ENCODE measurements at regions not wholly inside any gene's neighbourhood (a gene's known extent, or its start where the extent isn't known, plus 50 kb on each side); places are given as distances from the start of the nearest gene placed in this dataset.
A peak's percentile ranks its signal among the peaks of the same experiment; 100 is the strongest.

GRCh38 chr5:138666226-138666742 is 86.9 kb upstream of the CTNNA1 start:
- no peak for DNase-seq

GRCh38 chr5:138665261-138665660 is 88.0 kb upstream of the CTNNA1 start:
- DNase-seq, result no peak

- DNase-seq, result peak in 5 of 58 donors; percentile 33 to 48 (median 37)
Observed at GRCh38 chr5:138664276-138664943, 88.8 kb upstream of the CTNNA1 start.

GRCh38 chr5:138663561-138663960 is 88.4 kb upstream of the HSPA9 start:
- DNase-seq, result no peak

- DNase-seq, result no peak
Observed at GRCh38 chr5:138663009-138663408, 87.8 kb upstream of the HSPA9 start.

- DNase-seq, result no peak
Observed at GRCh38 chr5:138662599-138662998, 87.4 kb upstream of the HSPA9 start.

- no peak for DNase-seq
Observed at GRCh38 chr5:138661991-138662434, 86.8 kb upstream of the HSPA9 start.

- DNase-seq, result no peak
Observed at GRCh38 chr5:138661291-138661960, 86.2 kb upstream of the HSPA9 start.

- DNase-seq, result no peak
Observed at GRCh38 chr5:138660051-138660572, 84.9 kb upstream of the HSPA9 start.

GRCh38 chr5:138659561-138659960 is 84.4 kb upstream of the HSPA9 start:
- no peak for DNase-seq

GRCh38 chr5:138659121-138659520 is 83.9 kb upstream of the HSPA9 start:
- DNase-seq, result no peak

GRCh38 chr5:138658676-138659075 is 83.5 kb upstream of the HSPA9 start:
- no peak for DNase-seq

- DNase-seq, result no peak
Observed at GRCh38 chr5:138657360-138657759, 82.2 kb upstream of the HSPA9 start.

GRCh38 chr5:138656916-138657315 is 81.7 kb upstream of the HSPA9 start:
- no peak for DNase-seq

- peak in 52 of 58 donors; percentile 37 to 97 (median 78) for DNase-seq
Observed at GRCh38 chr5:138655530-138656190, 80.5 kb upstream of the HSPA9 start.

GRCh38 chr5:138654281-138654867 is 79.2 kb upstream of the HSPA9 start:
- DNase-seq, result peak in 1 of 58 donors; percentile 33

- DNase-seq, result peak in 19 of 58 donors; percentile 10 to 56 (median 26)
Observed at GRCh38 chr5:138653502-138653901, 78.3 kb upstream of the HSPA9 start.

GRCh38 chr5:138651767-138652117 is 76.5 kb upstream of the HSPA9 start:
- no peak for DNase-seq

GRCh38 chr5:138651058-138651766 is 76.0 kb upstream of the HSPA9 start:
- DNase-seq, result no peak

- DNase-seq, result no peak
Observed at GRCh38 chr5:138650196-138650595, 75.0 kb upstream of the HSPA9 start.

GRCh38 chr5:138649775-138650174 is 74.6 kb upstream of the HSPA9 start:
- no peak for DNase-seq

Measured in anterior cingulate cortex (tissue), 58 donors.